Hematopoietic multipotent progenitor cell treated with erythropoietin and hydrocortisone succinate and interleukin-3 and kit ligand, for 6 days (in vitro differentiated cells): ENCODE measurements at regions not wholly inside any gene's neighbourhood (a gene's known extent, or its start where the extent isn't known, plus 50 kb on each side); places are given as distances from the start of the nearest gene placed in this dataset.
"Not testable (repeated sequence)": the region's sequence is repeated elsewhere in the genome, so short reads cannot be mapped to it uniquely, and the experiment has no call there.

Source experiments
- DNase-seq: peaks from one replicate; pipeline ENCODE4 v3.0.0-alpha.2; 2015

- no peak for DNase-seq
These were observed 56.3 kb upstream of the PRDM9 start for GRCh38 chr5:23451156-23451555.

- DNase-seq = no peak
These were observed 57.2 kb upstream of the PRDM9 start for GRCh38 chr5:23450187-23450586.

- no peak for DNase-seq
These were observed 58.8 kb upstream of the PRDM9 start for GRCh38 chr5:23448627-23449026.

GRCh38 chr5:23446424-23446823, 61.0 kb upstream of the PRDM9 start:
- DNase-seq = no peak

GRCh38 chr5:23445573-23445972, 61.8 kb upstream of the PRDM9 start:
- DNase-seq = no peak

- DNase-seq = no peak
These were observed 66.7 kb upstream of the PRDM9 start for GRCh38 chr5:23440703-23441102.

- no peak for DNase-seq
These were observed 70.4 kb upstream of the PRDM9 start for GRCh38 chr5:23437011-23437410.

- DNase-seq = no peak
These were observed 73.7 kb upstream of the PRDM9 start for GRCh38 chr5:23433534-23434315.

GRCh38 chr5:23428705-23429104, 78.7 kb upstream of the PRDM9 start:
- no peak for DNase-seq

GRCh38 chr5:23420214-23420613, 87.2 kb upstream of the PRDM9 start:
- not testable (repeated sequence) for DNase-seq

GRCh38 chr5:23419115-23419514, 88.3 kb upstream of the PRDM9 start:
- DNase-seq = no peak

GRCh38 chr5:23412515-23412914, 94.9 kb upstream of the PRDM9 start:
- no peak for DNase-seq

GRCh38 chr5:23411994-23412393, 95.4 kb upstream of the PRDM9 start:
- DNase-seq = no peak

- DNase-seq = no peak
These were observed 96.2 kb upstream of the PRDM9 start for GRCh38 chr5:23411200-23411599.

GRCh38 chr5:23410775-23411174, 96.6 kb upstream of the PRDM9 start:
- not testable (repeated sequence) for DNase-seq

GRCh38 chr5:23405316-23406068, 101.9 kb upstream of the PRDM9 start:
- DNase-seq = no peak

- DNase-seq = no peak
These were observed 104.8 kb upstream of the PRDM9 start for GRCh38 chr5:23402585-23402984.

GRCh38 chr5:23400951-23401350, 106.5 kb upstream of the PRDM9 start:
- DNase-seq = no peak

GRCh38 chr5:23396346-23396745, 111.1 kb upstream of the PRDM9 start:
- DNase-seq = no peak

GRCh38 chr5:23389291-23390101, 117.9 kb upstream of the PRDM9 start:
- DNase-seq = no peak

GRCh38 chr5:23385036-23385435, 122.4 kb upstream of the PRDM9 start:
- DNase-seq = no peak

- DNase-seq = no peak
These were observed 135.2 kb upstream of the PRDM9 start for GRCh38 chr5:23372177-23372576.

GRCh38 chr5:23368393-23368792, 139.0 kb upstream of the PRDM9 start:
- DNase-seq = no peak

GRCh38 chr5:23367874-23368273, 139.5 kb upstream of the PRDM9 start:
- DNase-seq = no peak
